ENCODE measurements at regions not wholly inside any gene's neighbourhood (a gene's known extent, or its start where the extent isn't known, plus 50 kb on each side); places are given as distances from the start of the nearest gene placed in this dataset.

GRCh38 chr21:35102488-35103371 is 53.6 kb upstream of the RUNX1 start:
- TF ChIP-seq POLR2AphosphoS5 (IDR thresholded peaks at IDR 0.05; ENCODE audit: low read depth, low read length) (no peak), TAF1 (IDR thresholded peaks at IDR 0.05; ENCODE audit: borderline replicate concordance, low read depth, low read length) (no peak), POLR2A (IDR thresholded peaks at IDR 0.05; ENCODE audit: low read depth, low read length) (no peak)

Measured in GM12892 (cell line).